ENCODE measurements at regions not wholly inside any gene's neighbourhood (a gene's known extent, or its start where the extent isn't known, plus 50 kb on each side); places are given as distances from the start of the nearest gene placed in this dataset.

DNA sequence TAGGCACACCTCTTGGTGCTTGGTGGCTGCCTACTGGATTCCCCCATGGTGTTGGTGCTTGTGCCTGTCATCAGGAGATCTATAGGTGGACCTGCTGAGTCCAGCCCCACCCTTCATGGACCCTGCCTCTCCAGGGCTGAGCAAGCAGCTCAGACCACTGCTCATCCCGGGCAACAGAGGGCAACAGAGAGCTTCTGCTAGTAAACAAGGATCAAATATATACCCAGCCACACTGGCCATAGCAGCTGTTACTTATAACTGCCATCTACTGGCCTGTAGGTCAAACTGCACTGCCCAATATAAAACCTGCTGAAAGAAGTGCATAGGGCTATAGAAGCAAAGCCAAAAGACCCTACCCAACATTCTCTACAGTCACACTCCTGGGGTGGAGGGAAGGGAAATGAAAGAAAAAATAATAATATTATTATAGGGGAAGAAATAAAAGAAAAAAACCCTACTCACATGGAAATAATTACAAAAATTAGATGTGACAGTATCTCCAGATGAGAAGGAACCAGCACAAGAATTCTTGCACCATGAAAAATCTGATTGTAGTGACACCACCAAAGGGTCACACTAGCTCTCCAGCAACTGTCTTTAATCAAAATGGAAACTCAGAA, 54.9 kb upstream of the ZNF800 start:
- Histone ChIP-seq H3K4me3 (ENCODE audit: insufficient read length, low read depth) (no peak overlapping the region), H3K4me1 (ENCODE audit: insufficient read depth, insufficient read length) (no peaks in the 10 kb centered on the region), H3K9me3 (ENCODE audit: insufficient read depth, low read length) (peaks cover 14% of the 10 kb centered on the region; the same call in 1 of the 2 replicates), H3K27me3 (ENCODE audit: insufficient read depth, insufficient read length) (no peaks in the 10 kb centered on the region), H3K9ac (ENCODE audit: insufficient read length, low read depth) (no peak overlapping the region), H3K36me3 (ENCODE audit: insufficient read depth, insufficient read length, low read length) (no peaks in the 10 kb centered on the region)
- no peak for TF ChIP-seq YY1 (IDR thresholded peaks at IDR 0.05; ENCODE audit: insufficient read depth, insufficient read length)
- TF ChIP-seq ZNF274 (IDR thresholded peaks at IDR 0.05; ENCODE audit: low read depth, low read length): no peak
- TF ChIP-seq SUZ12 (IDR thresholded peaks at IDR 0.05; ENCODE audit: extremely low read depth, insufficient read depth, insufficient read length): no peak
- peak; percentile 57 for DNase-seq (ENCODE audit: low read depth, low spot score)

DNA sequence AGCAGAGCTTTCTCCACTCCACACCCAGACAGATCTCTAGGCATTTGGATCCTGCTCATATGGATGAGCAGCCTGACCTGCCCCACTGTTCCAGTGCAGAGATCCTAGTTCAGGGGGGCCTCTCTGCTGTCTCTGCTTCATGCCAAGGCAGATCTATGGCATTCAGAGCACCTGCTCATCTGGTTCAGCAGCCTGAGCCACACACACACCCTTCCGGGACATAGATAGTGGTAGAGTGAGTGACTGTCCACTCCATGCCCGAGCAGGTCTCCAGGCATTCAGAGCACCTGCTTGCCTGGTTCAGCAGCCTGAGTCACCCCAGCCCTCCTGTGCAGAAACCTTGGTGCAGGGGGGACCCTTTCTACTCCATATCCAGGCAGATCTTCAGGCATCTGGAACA, 54.3 kb upstream of the ZNF800 start:
- Histone ChIP-seq H3K9me3 (ENCODE audit: insufficient read depth, low read length) (peaks cover 14% of the 10 kb centered on the region; the same call in 1 of the 2 replicates), H3K36me3 (ENCODE audit: insufficient read depth, insufficient read length, low read length) (no peaks in the 10 kb centered on the region), H3K9ac (ENCODE audit: insufficient read length, low read depth) (no peak overlapping the region), H3K27me3 (ENCODE audit: insufficient read depth, insufficient read length) (no peaks in the 10 kb centered on the region), H3K4me1 (ENCODE audit: insufficient read depth, insufficient read length) (no peaks in the 10 kb centered on the region), H3K4me3 (ENCODE audit: insufficient read length, low read depth) (no peak overlapping the region)
- TF ChIP-seq YY1 (IDR thresholded peaks at IDR 0.05; ENCODE audit: insufficient read depth, insufficient read length) (no peak), SUZ12 (IDR thresholded peaks at IDR 0.05; ENCODE audit: extremely low read depth, insufficient read depth, insufficient read length) (no peak)
- DNase-seq (ENCODE audit: low read depth, low spot score): no peak
